ENCODE measurements at regions not wholly inside any gene's neighbourhood (a gene's known extent, or its start where the extent isn't known, plus 50 kb on each side); places are given as distances from the start of the nearest gene placed in this dataset.
A peak's percentile ranks its signal among the peaks of the same experiment; 100 is the strongest.

- TF ChIP-seq ZBTB37 (CRISPR knock-in tag; IDR thresholded peaks at IDR 0.05) (no peak), SPEN (CRISPR knock-in tag; IDR thresholded peaks at IDR 0.05; ENCODE audit: low read depth) (peak; percentile 45; the same call in 1 of the 2 replicates), KIAA2018 (CRISPR knock-in tag; IDR thresholded peaks at IDR 0.05; ENCODE audit: borderline replicate concordance) (no peak), ZFP1 (CRISPR knock-in tag; IDR thresholded peaks at IDR 0.05) (no peak), ZNF280B (CRISPR knock-in tag; IDR thresholded peaks at IDR 0.05; ENCODE audit: borderline replicate concordance) (no peak), MEIS1 (CRISPR knock-in tag; IDR thresholded peaks at IDR 0.05; ENCODE audit: borderline replicate concordance) (peak; percentile 15; the same call in 1 of the 2 replicates), ZNF10 (CRISPR knock-in tag; IDR thresholded peaks at IDR 0.05; ENCODE audit: borderline replicate concordance, low read depth) (no peak), NFYC (CRISPR knock-in tag; IDR thresholded peaks at IDR 0.05) (no peak), IRF1 (CRISPR knock-in tag; IDR thresholded peaks at IDR 0.05; ENCODE audit: low read depth) (no peak), CHD2 (IDR thresholded peaks at IDR 0.05; ENCODE audit: low read depth, low read length) (no peak), KDM2A (CRISPR knock-in tag; IDR thresholded peaks at IDR 0.05; ENCODE audit: borderline replicate concordance, low read depth) (peak; percentile 59; the same call in 1 of the 2 replicates), ZFP36L2 (CRISPR knock-in tag; IDR thresholded peaks at IDR 0.05) (no peak), CEBPB (IDR thresholded peaks at IDR 0.05; ENCODE audit: borderline replicate concordance, low read depth, low read length) (peak; percentile 78), ATF6 (CRISPR knock-in tag; conservative IDR thresholded peaks at IDR 0.05) (no peak)
Observed at GRCh38 chr2:217713395-217714286, 289.2 kb downstream of the TNS1 start (continued).
